ENCODE measurements at regions not wholly inside any gene's neighbourhood (a gene's known extent, or its start where the extent isn't known, plus 50 kb on each side); places are given as distances from the start of the nearest gene placed in this dataset.

DNA sequence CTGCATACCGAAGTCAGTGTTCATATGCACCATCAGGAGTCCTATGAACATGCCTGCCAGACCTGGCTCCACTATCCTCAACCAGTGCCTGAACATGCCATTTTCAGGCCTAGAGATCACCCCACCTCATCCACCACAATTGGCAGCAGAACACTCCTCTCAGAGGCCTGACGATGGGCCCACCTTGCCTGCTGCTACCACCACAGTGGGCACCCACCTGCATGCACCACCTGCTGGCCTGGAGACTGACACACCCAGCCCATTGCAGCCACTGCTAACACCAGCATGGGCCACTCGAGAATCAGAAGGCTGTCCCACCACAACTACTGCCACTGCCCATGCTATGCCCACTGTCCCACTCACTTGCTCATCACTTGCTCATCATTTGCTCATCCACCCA is 130.7 kb upstream of the FAM13C start:
- POLR2A ChIA-PET, result no interaction called here
- Mint-ChIP-seq H3K4me1 (peaks cover 6% of the 10 kb centered on the region), H3K9me3 (peaks cover 25% of the 10 kb centered on the region), H3K4me3 (no peak overlapping the region), H3K27me3 (ENCODE audit: low read depth) (no peaks in the 10 kb centered on the region; the same call in 1 of the 2 replicates), H3K27ac (no peak overlapping the region), H3K36me3 (peaks cover 16% of the 10 kb centered on the region)
- no peak for DNase-seq (ENCODE audit: low spot score)
- CTCF ChIA-PET, result no interaction called here
- no peak for ATAC-seq
- TF ChIP-seq, protein P1, sequence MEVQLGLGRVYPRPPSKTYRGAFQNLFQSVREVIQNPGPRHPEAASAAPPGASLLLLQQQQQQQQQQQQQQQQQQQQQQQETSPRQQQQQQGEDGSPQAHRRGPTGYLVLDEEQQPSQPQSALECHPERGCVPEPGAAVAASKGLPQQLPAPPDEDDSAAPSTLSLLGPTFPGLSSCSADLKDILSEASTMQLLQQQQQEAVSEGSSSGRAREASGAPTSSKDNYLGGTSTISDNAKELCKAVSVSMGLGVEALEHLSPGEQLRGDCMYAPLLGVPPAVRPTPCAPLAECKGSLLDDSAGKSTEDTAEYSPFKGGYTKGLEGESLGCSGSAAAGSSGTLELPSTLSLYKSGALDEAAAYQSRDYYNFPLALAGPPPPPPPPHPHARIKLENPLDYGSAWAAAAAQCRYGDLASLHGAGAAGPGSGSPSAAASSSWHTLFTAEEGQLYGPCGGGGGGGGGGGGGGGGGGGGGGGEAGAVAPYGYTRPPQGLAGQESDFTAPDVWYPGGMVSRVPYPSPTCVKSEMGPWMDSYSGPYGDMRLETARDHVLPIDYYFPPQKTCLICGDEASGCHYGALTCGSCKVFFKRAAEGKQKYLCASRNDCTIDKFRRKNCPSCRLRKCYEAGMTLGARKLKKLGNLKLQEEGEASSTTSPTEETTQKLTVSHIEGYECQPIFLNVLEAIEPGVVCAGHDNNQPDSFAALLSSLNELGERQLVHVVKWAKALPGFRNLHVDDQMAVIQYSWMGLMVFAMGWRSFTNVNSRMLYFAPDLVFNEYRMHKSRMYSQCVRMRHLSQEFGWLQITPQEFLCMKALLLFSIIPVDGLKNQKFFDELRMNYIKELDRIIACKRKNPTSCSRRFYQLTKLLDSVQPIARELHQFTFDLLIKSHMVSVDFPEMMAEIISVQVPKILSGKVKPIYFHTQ (CRISPR knock-in tag; IDR thresholded peaks at IDR 0.05), result no peak
- no peak for TF ChIP-seq RELA (CRISPR knock-in tag; IDR thresholded peaks at IDR 0.05; ENCODE audit: borderline replicate concordance)
- no peak for TF ChIP-seq JAZF1 (CRISPR knock-in tag; IDR thresholded peaks at IDR 0.05)
- no peak for TF ChIP-seq ETV6 (CRISPR knock-in tag; IDR thresholded peaks at IDR 0.05)

DNA sequence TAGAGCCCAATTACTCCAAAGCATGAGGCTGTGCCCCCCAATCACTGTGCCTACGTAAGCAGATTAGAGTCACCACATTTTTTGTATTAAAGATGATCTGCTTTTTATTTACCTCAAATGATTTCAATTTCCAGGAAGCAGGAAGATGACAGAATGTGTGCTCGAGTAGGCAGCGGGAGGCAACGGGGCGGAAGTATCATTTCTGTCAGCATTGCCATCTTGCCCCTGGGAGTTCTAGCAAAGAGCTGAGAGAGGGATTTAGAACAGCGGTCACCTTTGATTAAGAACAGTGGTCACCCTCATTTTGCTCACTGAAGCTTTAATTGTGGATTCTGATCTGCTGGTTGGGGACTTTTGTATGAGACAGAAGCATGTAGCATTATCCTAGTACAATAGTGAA is 117.1 kb upstream of the FAM13C start:
- CTCF ChIA-PET, result no interaction called here
- POLR2A ChIA-PET, result no interaction called here
- Mint-ChIP-seq H3K9me3 (peaks cover 8% of the 10 kb centered on the region; the same call in 1 of the 2 replicates), H3K27ac (no peak overlapping the region), H3K4me1 (no peaks in the 10 kb centered on the region), H3K4me3 (no peak overlapping the region), H3K27me3 (ENCODE audit: low read depth) (peaks cover 4% of the 10 kb centered on the region; the same call in 1 of the 2 replicates), H3K36me3 (no peaks in the 10 kb centered on the region)
- DNase-seq (ENCODE audit: low spot score) (no peak), ATAC-seq (no peak)
- TF ChIP-seq, protein P2, sequence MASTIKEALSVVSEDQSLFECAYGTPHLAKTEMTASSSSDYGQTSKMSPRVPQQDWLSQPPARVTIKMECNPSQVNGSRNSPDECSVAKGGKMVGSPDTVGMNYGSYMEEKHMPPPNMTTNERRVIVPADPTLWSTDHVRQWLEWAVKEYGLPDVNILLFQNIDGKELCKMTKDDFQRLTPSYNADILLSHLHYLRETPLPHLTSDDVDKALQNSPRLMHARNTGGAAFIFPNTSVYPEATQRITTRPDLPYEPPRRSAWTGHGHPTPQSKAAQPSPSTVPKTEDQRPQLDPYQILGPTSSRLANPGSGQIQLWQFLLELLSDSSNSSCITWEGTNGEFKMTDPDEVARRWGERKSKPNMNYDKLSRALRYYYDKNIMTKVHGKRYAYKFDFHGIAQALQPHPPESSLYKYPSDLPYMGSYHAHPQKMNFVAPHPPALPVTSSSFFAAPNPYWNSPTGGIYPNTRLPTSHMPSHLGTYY (CRISPR knock-in tag; IDR thresholded peaks at IDR 0.05), result no peak

DNA sequence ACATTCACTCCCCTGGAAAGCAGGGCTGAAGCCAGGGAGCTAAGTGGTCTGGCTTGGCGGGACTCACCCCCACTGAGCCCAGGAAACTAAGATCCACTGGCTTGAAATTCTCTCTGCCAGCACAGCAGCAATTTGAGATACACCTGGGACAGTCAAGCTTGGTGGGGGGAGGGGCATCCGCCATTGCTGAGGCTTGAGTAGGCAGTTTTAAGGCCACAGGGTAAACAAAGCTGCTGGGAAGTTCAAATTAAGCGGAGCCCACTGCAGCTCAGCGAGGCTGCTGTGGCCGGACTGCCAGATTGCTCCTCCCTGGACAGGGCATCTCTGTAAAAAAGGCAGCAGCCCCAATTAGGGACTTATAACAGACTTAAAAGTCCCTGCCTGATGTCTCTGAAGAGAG is 108.2 kb upstream of the FAM13C start:
- ATAC-seq (peak; percentile 60), DNase-seq (ENCODE audit: low spot score) (peak; percentile 31)
- ChIA-PET POLR2A (no interaction called here), CTCF (interaction anchor here (1.1 kb wide), 1 partner anchor 518 kb away, joined by 6 read pairs; no protein-coding TSS in a partner anchor)
- H3K27ac Mint-ChIP-seq, result no peak overlapping the region
- H3K36me3 Mint-ChIP-seq, result 0 out of 2 replicates have a peak, but pooled peaks cover 3% of the 10 kb centered on the region
- H3K4me1 Mint-ChIP-seq, result 0 out of 2 replicates have a peak, but pooled peaks cover 4% of the 10 kb centered on the region
- peaks cover 36% of the 10 kb centered on the region for H3K9me3 Mint-ChIP-seq
- H3K27me3 Mint-ChIP-seq (ENCODE audit: low read depth), result no peaks in the 10 kb centered on the region
- H3K4me3 Mint-ChIP-seq, result no peak overlapping the region
- TF ChIP-seq FOXK1 (CRISPR knock-in tag; IDR thresholded peaks at IDR 0.05) (no peak), FOXP1 (CRISPR knock-in tag; IDR thresholded peaks at IDR 0.05; ENCODE audit: borderline replicate concordance) (no peak), ZNF232 (CRISPR knock-in tag; IDR thresholded peaks at IDR 0.05) (no peak)
- TF ChIP-seq, protein P3, sequence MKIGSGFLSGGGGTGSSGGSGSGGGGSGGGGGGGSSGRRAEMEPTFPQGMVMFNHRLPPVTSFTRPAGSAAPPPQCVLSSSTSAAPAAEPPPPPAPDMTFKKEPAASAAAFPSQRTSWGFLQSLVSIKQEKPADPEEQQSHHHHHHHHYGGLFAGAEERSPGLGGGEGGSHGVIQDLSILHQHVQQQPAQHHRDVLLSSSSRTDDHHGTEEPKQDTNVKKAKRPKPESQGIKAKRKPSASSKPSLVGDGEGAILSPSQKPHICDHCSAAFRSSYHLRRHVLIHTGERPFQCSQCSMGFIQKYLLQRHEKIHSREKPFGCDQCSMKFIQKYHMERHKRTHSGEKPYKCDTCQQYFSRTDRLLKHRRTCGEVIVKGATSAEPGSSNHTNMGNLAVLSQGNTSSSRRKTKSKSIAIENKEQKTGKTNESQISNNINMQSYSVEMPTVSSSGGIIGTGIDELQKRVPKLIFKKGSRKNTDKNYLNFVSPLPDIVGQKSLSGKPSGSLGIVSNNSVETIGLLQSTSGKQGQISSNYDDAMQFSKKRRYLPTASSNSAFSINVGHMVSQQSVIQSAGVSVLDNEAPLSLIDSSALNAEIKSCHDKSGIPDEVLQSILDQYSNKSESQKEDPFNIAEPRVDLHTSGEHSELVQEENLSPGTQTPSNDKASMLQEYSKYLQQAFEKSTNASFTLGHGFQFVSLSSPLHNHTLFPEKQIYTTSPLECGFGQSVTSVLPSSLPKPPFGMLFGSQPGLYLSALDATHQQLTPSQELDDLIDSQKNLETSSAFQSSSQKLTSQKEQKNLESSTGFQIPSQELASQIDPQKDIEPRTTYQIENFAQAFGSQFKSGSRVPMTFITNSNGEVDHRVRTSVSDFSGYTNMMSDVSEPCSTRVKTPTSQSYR (CRISPR knock-in tag; IDR thresholded peaks at IDR 0.05), result 0 out of 2 replicates have a peak, but pooled peaks have one; percentile 27
- TF ChIP-seq, protein P4, sequence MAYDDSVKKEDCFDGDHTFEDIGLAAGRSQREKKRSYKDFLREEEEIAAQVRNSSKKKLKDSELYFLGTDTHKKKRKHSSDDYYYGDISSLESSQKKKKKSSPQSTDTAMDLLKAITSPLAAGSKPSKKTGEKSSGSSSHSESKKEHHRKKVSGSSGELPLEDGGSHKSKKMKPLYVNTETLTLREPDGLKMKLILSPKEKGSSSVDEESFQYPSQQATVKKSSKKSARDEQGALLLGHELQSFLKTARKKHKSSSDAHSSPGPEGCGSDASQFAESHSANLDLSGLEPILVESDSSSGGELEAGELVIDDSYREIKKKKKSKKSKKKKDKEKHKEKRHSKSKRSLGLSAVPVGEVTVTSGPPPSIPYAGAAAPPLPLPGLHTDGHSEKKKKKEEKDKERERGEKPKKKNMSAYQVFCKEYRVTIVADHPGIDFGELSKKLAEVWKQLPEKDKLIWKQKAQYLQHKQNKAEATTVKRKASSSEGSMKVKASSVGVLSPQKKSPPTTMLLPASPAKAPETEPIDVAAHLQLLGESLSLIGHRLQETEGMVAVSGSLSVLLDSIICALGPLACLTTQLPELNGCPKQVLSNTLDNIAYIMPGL (CRISPR knock-in tag; IDR thresholded peaks at IDR 0.05), result no peak
